ENCODE measurements at regions not wholly inside any gene's neighbourhood (a gene's known extent, or its start where the extent isn't known, plus 50 kb on each side); places are given as distances from the start of the nearest gene placed in this dataset.
A peak's percentile ranks its signal among the peaks of the same experiment; 100 is the strongest.

- no peak for DNase-seq
Measured at GRCh38 chr3:177729956-177730681, 532.8 kb upstream of the TBL1XR1 start.

GRCh38 chr3:177730814-177731213 lies 533.5 kb upstream of the TBL1XR1 start:
- no peak for DNase-seq

- DNase-seq = peak; percentile 25
Measured at GRCh38 chr3:177731644-177732268, 534.5 kb upstream of the TBL1XR1 start.

GRCh38 chr3:177733233-177733632 lies 536.0 kb upstream of the TBL1XR1 start:
- DNase-seq = no peak

GRCh38 chr3:177733936-177734335 lies 536.7 kb upstream of the TBL1XR1 start:
- DNase-seq = no peak

- no peak for DNase-seq
Measured at GRCh38 chr3:177735431-177735830, 538.1 kb upstream of the TBL1XR1 start.

GRCh38 chr3:177739461-177739860 lies 542.2 kb upstream of the TBL1XR1 start:
- DNase-seq = no peak

- no peak for DNase-seq
Measured at GRCh38 chr3:177740254-177740653, 543.0 kb upstream of the TBL1XR1 start.

- no peak for DNase-seq
Measured at GRCh38 chr3:177742273-177742672, 545.0 kb upstream of the TBL1XR1 start.

GRCh38 chr3:177743173-177743890 lies 546.0 kb upstream of the TBL1XR1 start:
- no peak for DNase-seq

- DNase-seq = peak; percentile 72
Measured at GRCh38 chr3:177744873-177745606, 547.8 kb upstream of the TBL1XR1 start.

GRCh38 chr3:177745607-177746005 lies 548.3 kb upstream of the TBL1XR1 start:
- no peak for DNase-seq

- DNase-seq = peak; percentile 30
Measured at GRCh38 chr3:177746337-177746933, 549.2 kb upstream of the TBL1XR1 start.

GRCh38 chr3:177749836-177750235 lies 552.6 kb upstream of the TBL1XR1 start:
- no peak for DNase-seq

GRCh38 chr3:177750436-177750835 lies 553.2 kb upstream of the TBL1XR1 start:
- no peak for DNase-seq

GRCh38 chr3:177751770-177752169 lies 554.5 kb upstream of the TBL1XR1 start:
- no peak for DNase-seq

- no peak for DNase-seq
Measured at GRCh38 chr3:177752831-177753230, 555.5 kb upstream of the TBL1XR1 start.

- no peak for DNase-seq
Measured at GRCh38 chr3:177753451-177754155, 556.3 kb upstream of the TBL1XR1 start.

GRCh38 chr3:177754508-177754921 lies 557.2 kb upstream of the TBL1XR1 start:
- no peak for DNase-seq

GRCh38 chr3:177758126-177758525 lies 560.8 kb upstream of the TBL1XR1 start:
- no peak for DNase-seq

- DNase-seq = peak; percentile 21
Measured at GRCh38 chr3:177760803-177761202, 563.5 kb upstream of the TBL1XR1 start.

GRCh38 chr3:177764377-177764912 lies 567.2 kb upstream of the TBL1XR1 start:
- no peak for DNase-seq
